OCI-M2 (cell line): ENCODE measurements at regions not wholly inside any gene's neighbourhood (a gene's known extent, or its start where the extent isn't known, plus 50 kb on each side); places are given as distances from the start of the nearest gene placed in this dataset.
"Not testable (repeated sequence)": the region's sequence is repeated elsewhere in the genome, so short reads cannot be mapped to it uniquely, and the experiment has no call there.

Experiments
- DNase-seq: peaks from one replicate; lab custom pipeline; 2025; ENCODE audit not compliant: unreplicated experiment; lab: John Stamatoyannopoulos, UW

- DNase-seq, result no peak
These were observed 159.4 kb downstream of the HS3ST3A1 start for GRCh38 chr17:13442361-13442760.

GRCh38 chr17:13441873-13442272 lies 159.9 kb downstream of the HS3ST3A1 start:
- no peak for DNase-seq

- no peak for DNase-seq
These were observed 163.6 kb downstream of the HS3ST3A1 start for GRCh38 chr17:13437966-13438779.

GRCh38 chr17:13435230-13435629 lies 166.5 kb downstream of the HS3ST3A1 start:
- DNase-seq, result no peak

DNA sequence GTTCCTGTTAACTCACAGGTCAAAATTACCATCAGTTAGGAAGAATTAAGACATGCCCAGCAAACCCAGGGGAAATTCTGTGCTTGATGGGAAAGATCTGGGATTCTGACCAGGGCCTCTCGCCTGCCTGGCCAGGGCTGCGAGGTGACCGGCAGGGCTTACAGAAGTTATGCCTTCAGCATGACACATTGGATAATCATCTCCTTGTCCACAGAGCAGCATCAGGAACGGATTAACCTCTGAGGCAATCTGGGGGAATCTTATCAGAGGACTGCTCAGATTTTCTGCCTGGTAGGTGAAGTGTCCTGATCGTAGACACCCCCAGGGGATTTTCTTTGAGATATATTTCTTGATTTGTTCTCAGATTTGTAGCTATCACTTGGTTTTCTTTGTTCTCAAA lies 172.5 kb downstream of the HS3ST3A1 start:
- no peak for DNase-seq

- DNase-seq, result no peak
These were observed 173.1 kb downstream of the HS3ST3A1 start for GRCh38 chr17:13428611-13429042.

DNA sequence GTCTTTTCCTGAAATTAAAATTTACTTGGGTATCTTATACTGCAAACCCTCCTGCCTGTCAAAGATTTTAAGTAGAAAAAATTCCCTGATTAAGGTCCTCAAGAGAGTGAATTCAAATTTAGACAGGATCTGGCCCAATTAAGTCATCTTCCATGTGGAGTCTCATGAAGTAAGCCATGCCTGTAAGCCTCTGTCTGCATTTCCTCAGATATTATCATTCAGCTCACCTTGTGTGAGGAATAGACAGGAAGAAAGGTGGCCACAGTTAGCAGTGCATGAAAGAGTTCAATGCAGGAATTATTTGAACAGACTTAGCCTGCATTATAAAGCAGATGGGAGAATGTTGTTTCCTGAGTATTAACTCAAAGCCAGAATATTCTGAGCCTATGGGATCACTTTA lies 174.7 kb downstream of the HS3ST3A1 start:
- no peak for DNase-seq

GRCh38 chr17:13425390-13425789 lies 176.3 kb downstream of the HS3ST3A1 start:
- no peak for DNase-seq

DNA sequence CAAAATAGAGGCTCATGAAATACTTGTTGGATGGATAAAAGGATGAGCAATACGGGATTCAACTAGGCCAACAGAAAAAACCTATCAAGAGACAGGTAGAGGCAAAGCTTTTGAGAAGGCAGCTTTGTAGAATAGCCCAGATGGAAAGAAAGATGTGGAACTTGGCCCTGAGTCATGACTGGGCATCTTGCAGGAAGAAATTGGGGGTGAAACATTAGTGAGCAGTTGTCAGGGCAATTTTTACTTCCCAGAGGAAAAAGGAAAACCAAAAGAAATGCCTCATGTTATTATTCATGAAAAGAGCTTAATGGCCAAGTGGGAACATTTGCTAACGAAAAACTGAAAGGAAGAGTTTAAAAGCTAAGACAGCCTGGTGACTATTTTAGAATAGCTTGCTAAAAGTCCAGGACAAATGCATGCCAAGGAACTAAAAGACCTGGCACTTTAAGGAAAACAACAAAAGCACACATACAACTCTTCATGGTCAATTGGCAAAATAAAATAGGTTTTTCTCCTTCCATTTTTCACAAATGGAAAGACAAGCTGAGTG lies 180.1 kb downstream of the HS3ST3A1 start:
- no peak for DNase-seq

DNA sequence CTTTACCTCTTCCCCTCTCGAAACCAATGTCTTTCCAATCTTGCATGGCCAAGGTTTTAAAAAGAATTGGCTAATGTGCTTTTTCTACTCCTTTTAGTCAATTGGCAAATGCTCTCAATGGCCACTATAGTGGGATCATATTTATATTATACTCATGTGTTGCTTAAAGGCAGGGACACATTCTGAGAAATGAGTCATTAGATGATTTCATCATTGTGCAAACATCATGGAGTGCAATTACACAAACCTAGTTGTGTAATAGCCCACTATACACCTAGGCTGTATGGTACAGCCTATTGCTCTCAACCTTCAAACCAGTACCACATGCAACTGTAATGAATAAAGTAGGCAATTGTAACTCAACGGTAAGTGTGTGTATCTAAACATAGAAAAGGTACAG lies 180.9 kb downstream of the HS3ST3A1 start:
- no peak for DNase-seq

GRCh38 chr17:13420418-13420826 lies 181.3 kb downstream of the HS3ST3A1 start:
- DNase-seq, result no peak

GRCh38 chr17:13419676-13420075 lies 182.1 kb downstream of the HS3ST3A1 start:
- no peak for DNase-seq

GRCh38 chr17:13418891-13419290 lies 182.8 kb downstream of the HS3ST3A1 start:
- no peak for DNase-seq

GRCh38 chr17:13417381-13417950 lies 184.3 kb downstream of the HS3ST3A1 start:
- no peak for DNase-seq

DNA sequence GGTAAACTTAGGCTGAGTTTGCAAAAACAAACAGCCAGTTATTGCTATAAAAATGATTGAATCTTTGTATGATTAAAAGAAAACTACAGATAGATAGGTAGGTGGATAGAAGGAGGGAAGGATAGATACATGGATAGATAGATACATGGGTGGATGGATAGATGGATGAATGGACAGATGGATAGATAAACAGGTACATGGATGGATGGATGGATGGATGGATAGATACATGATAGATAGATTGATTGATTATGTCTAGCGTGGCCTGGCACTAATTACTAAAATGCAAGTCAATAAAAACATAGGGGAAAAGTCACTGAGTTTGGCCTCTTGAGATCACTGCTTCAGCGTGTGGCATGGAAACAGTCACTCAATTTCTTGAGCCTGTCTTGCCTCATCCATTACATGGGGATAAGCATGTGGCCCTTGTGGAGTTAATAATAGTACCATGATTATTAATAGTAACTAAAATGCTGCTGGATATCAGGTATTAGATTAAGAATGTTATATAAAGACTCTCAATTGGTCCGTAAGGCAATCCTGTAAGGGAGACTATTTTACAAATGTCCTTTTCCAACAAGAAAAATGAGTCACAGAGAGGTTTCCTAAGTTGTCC lies 184.9 kb downstream of the HS3ST3A1 start:
- DNase-seq, result no peak

GRCh38 chr17:13415871-13416416 lies 185.8 kb downstream of the HS3ST3A1 start:
- no peak for DNase-seq

GRCh38 chr17:13415200-13415599 lies 186.5 kb downstream of the HS3ST3A1 start:
- not testable (repeated sequence) for DNase-seq

DNA sequence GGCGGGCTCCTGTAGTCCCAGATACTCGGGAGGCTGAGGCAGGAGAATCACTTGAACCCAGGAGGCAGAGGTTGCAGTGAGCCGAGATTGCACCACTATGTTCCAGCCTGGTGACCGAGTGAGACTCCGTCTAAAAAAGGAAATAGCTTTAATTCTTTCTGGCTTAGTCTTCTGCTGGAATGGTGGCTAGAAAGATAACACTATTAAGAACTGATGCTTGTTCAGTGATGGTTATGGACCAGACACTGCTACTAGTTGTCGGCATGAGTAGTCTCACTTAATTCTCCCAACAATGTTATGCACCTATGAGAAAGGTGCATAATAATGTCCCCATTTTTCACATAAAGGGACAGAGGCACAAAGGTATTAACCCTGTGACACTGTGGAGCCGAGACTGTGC lies 188.7 kb downstream of the HS3ST3A1 start:
- no peak for DNase-seq

DNA sequence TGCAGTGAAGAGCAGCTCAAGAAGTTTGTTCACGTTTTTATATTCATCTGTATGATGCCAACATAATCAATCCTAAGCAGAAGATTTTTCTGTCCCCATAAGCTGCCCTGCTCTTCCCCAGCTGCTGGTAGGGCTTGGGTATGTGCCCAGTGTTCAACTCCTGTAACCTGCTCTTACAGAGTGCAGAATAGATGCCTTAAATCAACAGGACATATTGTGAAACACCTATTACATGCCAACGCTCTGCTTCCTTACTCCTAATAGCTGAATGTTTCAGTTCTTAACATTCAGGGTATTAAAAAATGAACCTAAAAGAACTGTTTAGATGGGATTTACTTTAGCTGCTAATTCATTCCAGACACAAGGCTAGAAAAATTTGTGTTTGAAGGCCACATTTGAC lies 190.9 kb downstream of the HS3ST3A1 start:
- DNase-seq, result no peak

DNA sequence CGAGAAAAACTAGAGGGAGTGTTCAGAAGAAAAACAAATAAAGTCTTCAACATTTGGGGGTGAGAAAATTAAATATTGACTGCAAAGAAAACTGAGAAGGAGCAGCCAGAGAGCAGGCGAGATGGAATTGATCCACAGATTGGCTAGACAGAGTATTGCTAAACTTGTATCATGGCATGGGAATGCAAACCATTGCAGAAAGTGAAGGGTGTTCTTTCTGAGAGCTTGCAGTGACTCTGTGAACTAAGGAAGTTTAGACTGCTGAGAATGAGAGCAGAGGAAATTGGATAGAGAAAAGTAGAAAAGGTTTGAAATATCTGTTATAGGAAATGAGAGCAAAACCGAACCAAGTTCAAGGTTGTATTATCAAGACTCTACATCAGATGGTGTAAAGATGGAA lies 191.5 kb downstream of the HS3ST3A1 start:
- DNase-seq, result no peak

DNA sequence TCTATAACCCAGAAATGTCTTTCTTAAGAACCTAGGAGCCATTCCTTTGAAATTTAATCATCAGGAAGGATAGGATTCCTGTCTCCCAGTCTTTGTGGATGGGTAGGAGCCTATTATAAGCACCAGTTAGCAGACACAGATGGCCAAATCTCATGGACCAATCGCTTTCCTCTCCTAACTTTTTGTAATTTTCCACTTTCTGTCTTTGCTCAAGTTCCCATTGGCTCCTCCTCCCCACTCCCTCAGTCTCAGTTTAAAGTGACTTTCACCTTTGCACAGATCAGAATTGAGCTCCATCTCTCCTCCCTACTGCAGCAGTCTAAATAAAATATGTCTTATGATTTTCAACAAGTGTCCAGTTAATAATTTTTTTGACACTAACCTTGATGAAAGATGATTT lies 192.3 kb downstream of the HS3ST3A1 start:
- DNase-seq, result no peak

- no peak for DNase-seq
These were observed 194.3 kb downstream of the HS3ST3A1 start for GRCh38 chr17:13407381-13407780.
